CD1c-positive myeloid dendritic cell (primary cell): ENCODE measurements at regions not wholly inside any gene's neighbourhood (a gene's known extent, or its start where the extent isn't known, plus 50 kb on each side); places are given as distances from the start of the nearest gene placed in this dataset.
"Not testable (repeated sequence)": the region's sequence is repeated elsewhere in the genome, so short reads cannot be mapped to it uniquely, and the experiment has no call there.

Source experiments
- DNase-seq: peaks from one replicate; pipeline ENCODE4 v3.0.0-alpha.2; 2016; ENCODE audit errors: extremely low spot score

- no peak for DNase-seq
These were observed 273.9 kb upstream of the ADRA1B start for GRCh38 chr5:159642379-159642778.

DNA sequence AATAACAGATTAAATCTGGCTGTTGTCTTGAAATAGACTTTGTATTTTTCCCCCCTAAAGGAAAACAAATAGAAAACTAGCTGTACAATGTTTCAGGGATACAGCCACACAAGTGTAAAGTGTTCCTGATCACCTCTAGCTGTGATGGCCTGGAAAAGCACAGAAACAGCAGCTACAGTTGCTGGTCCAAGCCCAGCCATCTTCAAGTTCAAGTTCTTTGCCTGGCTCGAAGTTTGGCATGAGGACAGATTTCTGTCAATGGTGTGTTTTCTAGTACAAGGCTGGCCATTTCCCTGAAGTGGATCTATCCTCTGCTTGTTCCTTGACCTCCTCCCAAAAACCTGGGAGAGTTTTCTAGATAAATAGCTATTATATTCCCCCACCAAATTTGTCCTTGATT, 272.2 kb upstream of the ADRA1B start:
- no peak for DNase-seq

- no peak for DNase-seq
These were observed 271.0 kb upstream of the ADRA1B start for GRCh38 chr5:159645179-159645846.

- no peak for DNase-seq
These were observed 265.5 kb upstream of the ADRA1B start for GRCh38 chr5:159650803-159651202.

DNA sequence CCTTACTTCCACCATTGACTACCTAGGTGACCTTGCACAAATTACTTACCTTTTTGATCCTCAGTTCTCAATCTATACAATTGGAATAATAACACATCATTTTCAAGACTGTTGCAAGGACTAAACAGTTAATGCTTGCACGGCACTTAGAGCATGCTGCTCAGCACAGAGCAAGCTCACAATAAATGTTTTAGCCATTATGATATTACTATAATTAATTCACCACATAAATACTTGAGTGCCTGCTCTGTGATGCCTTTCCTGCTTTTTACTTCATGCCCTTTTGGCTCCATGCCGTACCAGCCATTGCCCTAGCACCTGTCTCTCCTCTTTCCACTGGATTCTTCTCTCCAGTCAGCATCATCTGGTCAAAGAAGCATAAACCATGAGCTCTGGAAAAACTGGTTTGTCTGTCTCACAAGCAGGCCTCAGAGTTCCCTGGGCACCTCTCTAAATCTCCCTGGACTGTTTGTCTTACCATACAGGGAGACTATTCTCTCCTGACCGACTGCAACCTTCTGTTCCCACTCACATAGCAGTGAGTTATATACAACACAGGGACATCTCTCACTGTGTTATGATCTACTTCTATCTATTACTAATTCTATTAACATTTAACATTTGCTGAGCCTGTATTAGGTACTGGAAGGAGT, 260.4 kb upstream of the ADRA1B start:
- no peak for DNase-seq

DNA sequence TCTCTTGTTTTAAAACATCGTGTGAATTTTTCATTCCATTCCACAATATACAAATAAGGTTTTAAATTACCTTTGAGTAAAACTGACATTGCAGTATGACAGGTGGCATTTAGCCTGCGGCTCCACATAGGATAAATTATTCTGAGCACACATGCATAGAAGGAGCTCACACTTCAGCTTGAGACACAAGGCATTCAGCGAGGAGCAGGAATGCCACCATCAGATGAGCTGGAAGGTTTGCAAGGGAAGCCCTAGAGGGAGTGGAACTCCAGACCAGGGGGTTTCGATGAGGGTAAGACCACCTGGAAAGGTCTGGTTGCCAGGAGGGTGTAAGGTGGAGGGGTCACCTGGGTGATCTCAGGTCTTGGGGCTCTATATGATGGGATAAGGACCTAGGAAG, 259.0 kb upstream of the ADRA1B start:
- no peak for DNase-seq

- no peak for DNase-seq
These were observed 258.5 kb upstream of the ADRA1B start for GRCh38 chr5:159657771-159658170.

GRCh38 chr5:159658266-159658925, 257.9 kb upstream of the ADRA1B start:
- no peak for DNase-seq

GRCh38 chr5:159660401-159660800, 255.9 kb upstream of the ADRA1B start:
- no peak for DNase-seq

GRCh38 chr5:159663986-159664385, 252.3 kb upstream of the ADRA1B start:
- DNase-seq, result no peak

DNA sequence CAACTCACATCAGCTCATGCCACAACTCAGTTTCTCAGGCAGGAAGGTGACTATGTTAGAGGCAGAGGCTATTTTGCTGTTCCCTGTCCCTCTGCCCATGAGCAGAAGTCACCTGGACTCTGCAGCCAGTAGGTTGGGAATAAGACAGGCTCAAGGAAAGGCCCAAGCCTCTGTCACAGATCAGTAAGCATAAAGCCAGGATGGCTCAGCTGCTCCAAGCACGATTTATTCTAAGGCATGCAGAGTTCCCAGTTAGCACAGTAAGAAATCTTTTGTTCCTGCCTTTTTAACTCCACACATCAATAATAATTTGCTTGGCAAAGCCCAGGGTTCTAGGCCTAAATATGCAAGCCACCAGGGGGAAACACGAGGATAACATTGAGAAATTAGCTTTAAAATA, 249.0 kb upstream of the ADRA1B start:
- no peak for DNase-seq

DNA sequence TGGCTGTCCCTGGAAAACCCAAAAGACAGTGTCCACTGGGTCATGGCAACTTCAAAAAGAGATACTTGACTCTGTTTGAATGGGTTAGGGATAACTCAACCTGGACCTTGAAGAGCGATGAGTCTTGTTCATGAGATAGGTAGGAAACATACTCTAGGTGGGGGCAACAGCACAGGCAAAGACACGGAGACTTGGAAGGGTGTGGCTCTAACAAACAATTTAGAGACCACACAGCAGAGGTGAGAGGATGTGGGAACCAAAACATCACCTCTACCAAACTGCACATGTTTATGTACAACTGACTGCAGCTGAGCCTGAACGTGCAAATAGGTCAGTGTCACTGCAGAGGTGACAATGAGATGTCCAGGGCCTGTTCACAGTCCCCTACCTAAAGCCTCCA, 247.7 kb upstream of the ADRA1B start:
- no peak for DNase-seq

GRCh38 chr5:159669559-159669958, 246.7 kb upstream of the ADRA1B start:
- no peak for DNase-seq

DNA sequence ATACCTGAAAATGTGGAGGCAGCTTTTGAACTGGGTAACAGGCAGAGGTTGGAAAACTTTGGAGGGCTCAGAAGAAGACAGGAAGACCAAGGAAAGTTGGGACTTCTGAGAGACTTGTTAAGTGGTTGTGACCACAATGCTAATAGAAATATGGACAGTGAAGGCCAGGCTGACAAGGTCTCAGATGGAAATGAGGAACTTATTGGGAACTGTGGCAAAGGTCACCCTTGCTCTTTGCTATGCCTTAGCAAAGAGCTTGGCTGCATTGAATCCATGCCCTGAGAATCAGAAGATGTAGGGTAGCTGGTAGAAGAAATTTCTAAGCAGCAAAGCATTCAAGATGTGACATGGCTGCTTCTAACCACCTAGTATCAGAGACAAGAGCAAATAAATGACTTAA, 244.4 kb upstream of the ADRA1B start:
- peak; percentile 1 for DNase-seq

DNA sequence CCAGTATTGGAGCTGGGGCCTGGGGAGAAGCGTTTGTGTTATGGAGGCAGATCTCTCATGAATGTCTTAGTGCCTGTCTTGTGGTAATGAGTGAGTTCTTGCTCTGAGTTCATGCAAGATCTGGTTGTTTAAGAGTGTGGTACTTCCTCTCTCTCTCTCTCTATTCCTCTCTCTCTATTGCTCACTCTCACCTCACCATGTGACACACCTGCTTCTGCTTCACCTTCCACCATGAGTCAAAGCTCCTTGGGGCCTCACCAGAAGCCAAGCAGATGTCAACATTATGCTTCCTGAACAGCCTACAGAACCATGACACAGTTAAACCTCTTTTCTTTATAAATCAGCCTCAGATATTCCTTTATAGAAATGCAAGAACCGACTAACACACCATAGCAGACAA, 242.7 kb upstream of the ADRA1B start:
- DNase-seq, result no peak

- no peak for DNase-seq
These were observed 237.5 kb upstream of the ADRA1B start for GRCh38 chr5:159678657-159679392.

DNA sequence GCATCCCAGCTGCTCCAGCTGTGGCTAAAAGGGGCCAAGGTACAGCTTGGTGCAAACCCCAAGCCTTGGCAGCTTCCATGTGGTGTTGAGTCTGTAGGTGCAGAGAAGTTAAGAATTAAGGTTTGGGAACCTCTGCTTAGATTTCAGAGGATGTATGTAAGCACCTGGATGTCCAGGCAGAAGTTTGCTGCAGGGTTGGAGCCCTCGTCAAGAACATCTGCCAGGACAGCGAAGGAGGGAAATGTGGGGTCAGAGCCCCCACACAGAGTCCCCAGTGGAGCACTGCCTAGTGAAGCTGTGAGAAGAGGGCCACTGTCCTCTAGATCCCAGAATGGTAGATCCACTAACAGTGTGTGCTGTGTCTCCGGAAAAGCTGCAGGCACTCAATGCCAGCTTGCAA, 236.2 kb upstream of the ADRA1B start:
- no peak for DNase-seq

DNA sequence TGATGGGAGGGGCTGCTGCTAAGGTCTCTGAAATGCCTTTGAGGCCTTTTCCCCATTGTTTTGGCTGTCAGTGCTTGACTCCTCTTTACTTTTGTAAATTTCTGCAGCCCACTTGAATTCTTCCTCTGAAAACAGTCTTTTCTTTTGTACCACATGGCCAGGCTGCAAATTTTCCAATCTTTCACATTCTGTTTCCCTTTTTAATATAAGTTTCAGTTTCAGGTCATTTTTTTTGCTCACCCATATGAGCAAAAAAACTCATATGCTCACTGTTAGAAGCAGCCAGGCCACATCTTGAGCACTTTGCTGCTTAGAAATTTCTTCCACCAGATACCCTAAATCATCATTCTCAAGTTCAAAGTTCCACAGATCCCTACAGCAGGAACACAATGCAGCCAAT, 234.6 kb upstream of the ADRA1B start:
- DNase-seq, result no peak

- no peak for DNase-seq
These were observed 233.7 kb upstream of the ADRA1B start for GRCh38 chr5:159682623-159683022.

GRCh38 chr5:159687892-159688291, 228.4 kb upstream of the ADRA1B start:
- DNase-seq, result not testable (repeated sequence)

DNA sequence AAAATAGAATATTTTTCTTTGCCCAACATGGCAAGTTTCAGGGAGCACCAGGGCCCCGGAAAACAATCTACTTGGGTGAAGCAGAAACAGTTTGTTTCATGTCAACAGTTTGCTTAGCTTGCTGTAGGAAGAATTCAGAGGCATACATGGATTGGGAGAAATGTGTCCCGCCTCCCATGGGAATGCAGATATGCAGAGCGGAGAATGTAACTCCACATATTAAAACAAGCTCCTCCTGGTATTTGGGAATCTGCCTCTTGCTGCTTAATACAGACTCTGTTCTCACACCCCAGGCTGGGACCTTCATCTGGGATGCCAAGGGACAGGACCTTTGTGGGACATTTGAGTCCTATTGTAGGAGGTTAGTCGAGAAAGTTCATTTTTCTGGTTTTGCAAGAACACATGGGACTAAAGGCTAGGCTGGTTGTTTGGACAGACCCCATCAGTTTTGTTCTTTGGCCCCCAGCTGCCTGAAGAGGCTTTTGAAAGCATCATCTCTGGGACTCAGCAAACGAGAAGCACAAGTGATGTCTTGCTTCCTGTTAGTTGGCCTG, 220.5 kb upstream of the ADRA1B start:
- no peak for DNase-seq

- DNase-seq, result no peak
These were observed 218.8 kb upstream of the ADRA1B start for GRCh38 chr5:159697530-159697929.
